Stomach smooth muscle (tissue), 2 donors: ENCODE measurements at regions not wholly inside any gene's neighbourhood (a gene's known extent, or its start where the extent isn't known, plus 50 kb on each side); places are given as distances from the start of the nearest gene placed in this dataset.

ENCODE experiments used
- H3K27ac ChIP-seq: one replicate; pipeline ENCODE4 v1.7.0; 2013; ENCODE audit warnings: mild to moderate bottlenecking, low read length, inconsistent platforms
- H3K27me3 ChIP-seq, 2 donors: one replicate each; pipeline ENCODE4 v1.7.0; 2013; ENCODE audit warnings: low read length in 2 of 2; ENCODE audit not compliant: insufficient read depth in 2 of 2, control insufficient read depth in 1 of 2
- H3K36me3 ChIP-seq, 2 donors: one replicate each; pipeline ENCODE4 v1.7.0; 2013; ENCODE audit warnings: low read length in 2 of 2; ENCODE audit not compliant: control insufficient read depth in 2 of 2, insufficient read depth in 2 of 2
- H3K4me1 ChIP-seq: one replicate; pipeline ENCODE4 v1.7.0; 2013; ENCODE audit warnings: low read length; ENCODE audit not compliant: control insufficient read depth, insufficient read depth
- H3K4me3 ChIP-seq, 2 donors: one replicate each; pipeline ENCODE4 v1.7.0; 2013; ENCODE audit warnings: low read length in 2 of 2
- H3K9ac ChIP-seq, 2 donors: one replicate each; pipeline ENCODE4 v1.7.0; 2013; ENCODE audit warnings: low read length in 2 of 2, mild to moderate bottlenecking in 1 of 2
- H3K9me3 ChIP-seq, 2 donors: one replicate each; pipeline ENCODE4 v1.7.0; 2013; ENCODE audit warnings: low read length in 2 of 2; ENCODE audit not compliant: control insufficient read depth in 2 of 2
- donor health status: healthy.
- donor health status: Pancreatic carcinoma.

- Histone ChIP-seq H3K27me3 (no peaks in the 10 kb centered on the region), H3K4me1 (no peaks in the 10 kb centered on the region), H3K27ac (no peak overlapping the region), H3K9me3 (peaks cover 0 to 4% of the 10 kb centered on the region in 2 donors), H3K36me3 (no peaks in the 10 kb centered on the region), H3K9ac (no peak overlapping the region), H3K4me3 (no peak overlapping the region)
Observed at GRCh38 chr16:26729951-26730541, 336.7 kb upstream of the C16orf82 start.

GRCh38 chr16:26731729-26732128, 335.0 kb upstream of the C16orf82 start:
- no peaks in the 10 kb centered on the region for H3K9me3 ChIP-seq
- H3K4me1 ChIP-seq = no peaks in the 10 kb centered on the region
- no peak overlapping the region for H3K9ac ChIP-seq
- no peaks in the 10 kb centered on the region for H3K27me3 ChIP-seq
- no peak overlapping the region for H3K27ac ChIP-seq
- no peaks in the 10 kb centered on the region for H3K36me3 ChIP-seq
- no peak overlapping the region for H3K4me3 ChIP-seq

- H3K4me3 ChIP-seq = no peak overlapping the region
- H3K9me3 ChIP-seq = no peaks in the 10 kb centered on the region
- H3K27ac ChIP-seq = no peak overlapping the region
- H3K4me1 ChIP-seq = no peaks in the 10 kb centered on the region
- no peaks in the 10 kb centered on the region for H3K27me3 ChIP-seq
- no peak overlapping the region for H3K9ac ChIP-seq
- H3K36me3 ChIP-seq = no peaks in the 10 kb centered on the region
Observed at GRCh38 chr16:26733710-26734109, 333.0 kb upstream of the C16orf82 start.

- H3K27ac ChIP-seq = no peak overlapping the region
- no peaks in the 10 kb centered on the region for H3K4me1 ChIP-seq
- no peak overlapping the region for H3K4me3 ChIP-seq
- H3K36me3 ChIP-seq = no peaks in the 10 kb centered on the region
- H3K9ac ChIP-seq = no peak overlapping the region
- no peaks in the 10 kb centered on the region for H3K27me3 ChIP-seq
- H3K9me3 ChIP-seq = no peaks in the 10 kb centered on the region
Observed at GRCh38 chr16:26735521-26735920, 331.2 kb upstream of the C16orf82 start.

GRCh38 chr16:26736084-26736483, 330.6 kb upstream of the C16orf82 start:
- no peak overlapping the region for H3K27ac ChIP-seq
- H3K4me1 ChIP-seq = no peaks in the 10 kb centered on the region
- H3K9me3 ChIP-seq = no peaks in the 10 kb centered on the region
- H3K36me3 ChIP-seq = no peaks in the 10 kb centered on the region
- H3K9ac ChIP-seq = no peak overlapping the region
- H3K4me3 ChIP-seq = no peak overlapping the region
- no peaks in the 10 kb centered on the region for H3K27me3 ChIP-seq

- Histone ChIP-seq H3K9ac (no peak overlapping the region), H3K27ac (no peak overlapping the region), H3K4me1 (no peaks in the 10 kb centered on the region), H3K27me3 (no peaks in the 10 kb centered on the region), H3K4me3 (no peak overlapping the region), H3K36me3 (no peaks in the 10 kb centered on the region), H3K9me3 (no peaks in the 10 kb centered on the region)
Observed at GRCh38 chr16:26740771-26741170, 326.0 kb upstream of the C16orf82 start.

- no peaks in the 10 kb centered on the region for H3K36me3 ChIP-seq
- no peaks in the 10 kb centered on the region for H3K4me1 ChIP-seq
- no peaks in the 10 kb centered on the region for H3K27me3 ChIP-seq
- no peaks in the 10 kb centered on the region for H3K9me3 ChIP-seq
- no peak overlapping the region for H3K27ac ChIP-seq
- no peak overlapping the region for H3K4me3 ChIP-seq
- H3K9ac ChIP-seq = no peak overlapping the region
Observed at GRCh38 chr16:26742040-26742439, 324.7 kb upstream of the C16orf82 start.

- Histone ChIP-seq H3K27ac (no peak overlapping the region), H3K4me3 (no peak overlapping the region), H3K27me3 (no peaks in the 10 kb centered on the region), H3K9ac (no peak overlapping the region), H3K36me3 (no peaks in the 10 kb centered on the region), H3K4me1 (no peaks in the 10 kb centered on the region), H3K9me3 (no peaks in the 10 kb centered on the region)
Observed at GRCh38 chr16:26744430-26744829, 322.3 kb upstream of the C16orf82 start.

- Histone ChIP-seq H3K4me3 (no peak overlapping the region), H3K4me1 (no peaks in the 10 kb centered on the region), H3K36me3 (no peaks in the 10 kb centered on the region), H3K9ac (no peak overlapping the region), H3K9me3 (no peaks in the 10 kb centered on the region), H3K27ac (no peak overlapping the region), H3K27me3 (no peaks in the 10 kb centered on the region)
Observed at GRCh38 chr16:26747760-26748159, 319.0 kb upstream of the C16orf82 start.

- no peak overlapping the region for H3K27ac ChIP-seq
- no peaks in the 10 kb centered on the region for H3K9me3 ChIP-seq
- no peaks in the 10 kb centered on the region for H3K4me1 ChIP-seq
- no peaks in the 10 kb centered on the region for H3K27me3 ChIP-seq
- H3K4me3 ChIP-seq = no peak overlapping the region
- H3K36me3 ChIP-seq = no peaks in the 10 kb centered on the region
- no peak overlapping the region for H3K9ac ChIP-seq
Observed at GRCh38 chr16:26749072-26749471, 317.7 kb upstream of the C16orf82 start.

GRCh38 chr16:26752166-26752565, 314.6 kb upstream of the C16orf82 start:
- Histone ChIP-seq H3K4me1 (no peaks in the 10 kb centered on the region), H3K9ac (no peak overlapping the region), H3K27me3 (no peaks in the 10 kb centered on the region), H3K36me3 (no peaks in the 10 kb centered on the region), H3K27ac (no peak overlapping the region), H3K4me3 (no peak overlapping the region), H3K9me3 (peaks cover 3 to 4% of the 10 kb centered on the region in 2 donors)
